Activated CD8-positive, alpha-beta T cell treated with anti-CD3 and anti-CD28 coated beads for 36 hours (primary cell): ENCODE measurements at regions not wholly inside any gene's neighbourhood (a gene's known extent, or its start where the extent isn't known, plus 50 kb on each side); places are given as distances from the start of the nearest gene placed in this dataset.

ENCODE experiments used
- ATAC-seq: fragments of 200-7000 bp; cut with Tn5 transposase; one replicate; pipeline ENCODE4 v1.10.0; 2021; ENCODE audit warnings: mild to moderate bottlenecking, moderate library complexity
- CTCF ChIA-PET: fragments of 350-600 bp; sonication (Branson Sonifier 250); formaldehyde crosslinking; loops from one replicate; lab custom pipeline; 2021; ENCODE audit warnings: antibody characterized with exemption; lab: Charles Lee
- POLR2A ChIA-PET: fragments of 350-600 bp; sonication (Branson Sonifier 250); formaldehyde crosslinking; loops from one replicate; lab custom pipeline; 2021; ENCODE audit warnings: antibody characterized with exemption; lab: Charles Lee
- DNase-seq: peaks from one replicate; pipeline ENCODE4 v3.0.0-alpha.2; 2020
- H3K27ac Mint-ChIP-seq: one replicate; pipeline ENCODE4 v1.8.0; 2021; ENCODE audit warnings: mild to moderate bottlenecking, mixed read lengths
- H3K27me3 Mint-ChIP-seq: one replicate; pipeline ENCODE4 v1.8.0; 2021; ENCODE audit warnings: mixed read lengths
- H3K36me3 Mint-ChIP-seq: one replicate; pipeline ENCODE4 v1.8.0; 2021; ENCODE audit warnings: low read depth, mixed read lengths
- H3K4me1 Mint-ChIP-seq: one replicate; pipeline ENCODE4 v1.8.0; 2021; ENCODE audit warnings: low read depth, mixed read lengths
- H3K4me3 Mint-ChIP-seq: one replicate; pipeline ENCODE4 v1.8.0; 2021; ENCODE audit warnings: mild to moderate bottlenecking, moderate library complexity, mixed read lengths
- H3K9me3 Mint-ChIP-seq: one replicate; pipeline ENCODE4 v1.8.0; 2021; ENCODE audit warnings: mixed read lengths
- intact Hi-C: fragments of 100-400 bp; cut with micrococcal nuclease; formaldehyde crosslinking; loops from one replicate; pipeline ENCODE4 v1.10.0; 2022
- TF ChIP-seq, protein P1 (sequence below): fragments of 200-600 bp; IDR thresholded peaks from one replicate; pipeline ENCODE4 v1.8.0; 2022; ENCODE audit warnings: antibody characterized with exemption, mild to moderate bottlenecking

DNA sequence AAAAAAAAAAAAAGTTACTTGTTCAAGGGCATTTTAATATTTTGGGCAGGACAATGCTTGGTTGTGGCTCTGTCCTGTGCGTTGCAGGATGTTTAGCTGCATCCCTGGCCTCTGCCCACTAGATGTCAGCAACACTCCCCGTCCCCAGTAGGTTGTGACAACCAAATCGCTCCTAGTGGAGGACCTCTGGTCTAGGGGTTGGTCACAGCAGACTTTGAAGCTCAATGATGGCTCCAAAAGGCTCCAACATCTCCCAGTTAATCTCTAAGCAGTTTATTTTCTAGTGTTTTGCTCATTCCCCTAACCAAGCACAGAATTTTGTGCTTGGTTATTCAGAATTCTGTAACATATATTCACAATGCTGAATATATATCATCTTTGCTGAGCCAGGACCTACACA lies 67.0 kb downstream of the CHRNA1 start:
- CTCF ChIA-PET: interaction anchor here (0.6 to 9.3 kb wide), 64 partner anchors 8 to 586 kb away, joined by 3 to 147 read pairs (median 4); partner anchors contain the start of genes CHN1, CHRNA1, GPR155 and WIPF1
- POLR2A ChIA-PET: interaction anchor here (0.7 to 1.1 kb wide), 2 partner anchors 57 to 116 kb away, joined by 4 read pairs; no protein-coding TSS in a partner anchor
- no peaks in the 10 kb centered on the region for H3K9me3 Mint-ChIP-seq
- ATAC-seq (peak; percentile 99), DNase-seq (peak; percentile 80)
- H3K4me3 Mint-ChIP-seq: no peak overlapping the region
- no peak overlapping the region for H3K27ac Mint-ChIP-seq
- H3K27me3 Mint-ChIP-seq: no peaks in the 10 kb centered on the region
- no peaks in the 10 kb centered on the region for H3K4me1 Mint-ChIP-seq
- intact Hi-C loops: no loop called here
- no peaks in the 10 kb centered on the region for H3K36me3 Mint-ChIP-seq
- TF ChIP-seq, protein P1, sequence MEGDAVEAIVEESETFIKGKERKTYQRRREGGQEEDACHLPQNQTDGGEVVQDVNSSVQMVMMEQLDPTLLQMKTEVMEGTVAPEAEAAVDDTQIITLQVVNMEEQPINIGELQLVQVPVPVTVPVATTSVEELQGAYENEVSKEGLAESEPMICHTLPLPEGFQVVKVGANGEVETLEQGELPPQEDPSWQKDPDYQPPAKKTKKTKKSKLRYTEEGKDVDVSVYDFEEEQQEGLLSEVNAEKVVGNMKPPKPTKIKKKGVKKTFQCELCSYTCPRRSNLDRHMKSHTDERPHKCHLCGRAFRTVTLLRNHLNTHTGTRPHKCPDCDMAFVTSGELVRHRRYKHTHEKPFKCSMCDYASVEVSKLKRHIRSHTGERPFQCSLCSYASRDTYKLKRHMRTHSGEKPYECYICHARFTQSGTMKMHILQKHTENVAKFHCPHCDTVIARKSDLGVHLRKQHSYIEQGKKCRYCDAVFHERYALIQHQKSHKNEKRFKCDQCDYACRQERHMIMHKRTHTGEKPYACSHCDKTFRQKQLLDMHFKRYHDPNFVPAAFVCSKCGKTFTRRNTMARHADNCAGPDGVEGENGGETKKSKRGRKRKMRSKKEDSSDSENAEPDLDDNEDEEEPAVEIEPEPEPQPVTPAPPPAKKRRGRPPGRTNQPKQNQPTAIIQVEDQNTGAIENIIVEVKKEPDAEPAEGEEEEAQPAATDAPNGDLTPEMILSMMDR: peak; percentile 90

DNA sequence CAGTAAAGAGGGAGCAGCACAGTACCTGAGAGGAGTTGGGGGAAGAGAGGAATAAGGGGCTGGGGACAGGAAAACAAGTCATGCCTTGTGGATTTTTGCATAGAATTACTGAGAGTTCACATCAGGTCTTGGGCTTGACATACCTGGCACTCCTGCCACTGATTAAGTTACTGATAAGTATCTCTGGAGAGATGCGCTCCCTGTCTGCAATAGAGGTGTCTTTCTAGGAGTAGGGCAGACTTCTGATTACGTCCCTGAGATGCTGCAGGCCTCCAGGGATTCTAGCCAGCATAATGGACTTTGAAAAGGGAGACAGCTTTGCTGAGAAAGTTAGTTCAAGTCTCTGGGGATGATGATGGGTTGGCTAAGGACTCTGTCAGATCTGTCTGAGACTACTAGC lies 69.4 kb downstream of the CHRNA1 start:
- intact Hi-C loops: no loop called here

DNA sequence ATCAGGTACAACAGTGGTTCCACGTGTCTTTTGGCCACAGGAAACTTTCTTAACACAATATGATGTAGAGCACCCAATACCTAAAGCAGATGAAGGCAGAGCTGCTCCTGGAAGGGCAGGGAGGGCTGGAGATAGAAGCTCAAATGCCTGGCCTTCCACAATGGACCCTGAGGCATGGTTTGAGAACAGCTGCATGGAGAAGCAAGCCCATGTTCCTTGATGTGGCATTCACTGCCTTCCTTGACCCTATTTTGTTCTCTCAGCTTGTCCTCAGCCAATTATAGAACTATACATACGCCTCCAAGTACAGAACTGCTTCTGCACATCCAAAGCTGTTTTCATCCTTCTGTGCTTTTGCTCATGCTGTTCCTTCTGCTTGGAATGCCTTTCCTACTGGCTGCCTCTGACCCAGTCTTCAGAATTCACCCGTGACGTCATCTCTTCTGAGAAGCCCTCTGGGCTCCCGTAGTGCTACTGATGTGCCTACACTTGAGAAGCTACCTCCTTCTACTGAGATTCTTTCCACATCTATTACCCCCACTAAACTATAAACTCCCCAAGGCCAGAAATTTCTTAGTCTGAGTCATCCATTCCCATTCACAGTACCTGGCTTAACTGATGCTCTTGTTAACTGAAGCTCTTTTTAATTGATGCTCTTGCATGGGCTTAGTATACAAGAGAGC lies 69.9 kb downstream of the CHRNA1 start:
- intact Hi-C loops: no loop called here
- no peak for DNase-seq
- H3K9me3 Mint-ChIP-seq: no peaks in the 10 kb centered on the region
- TF ChIP-seq, protein P1: no peak
- no peak overlapping the region for H3K27ac Mint-ChIP-seq
- peaks cover 1% of the 10 kb centered on the region for H3K27me3 Mint-ChIP-seq
- H3K4me1 Mint-ChIP-seq: no peaks in the 10 kb centered on the region
- CTCF ChIA-PET: interaction anchor here (0.7 to 9.3 kb wide), 7 partner anchors 8 to 309 kb away, joined by 3 to 147 read pairs (median 8); no protein-coding TSS in a partner anchor
- no peak for ATAC-seq
- POLR2A ChIA-PET: interaction anchor here (1.3 kb wide), 1 partner anchor 13 kb away, joined by 4 read pairs; no protein-coding TSS in a partner anchor
- H3K4me3 Mint-ChIP-seq: no peak overlapping the region
- no peaks in the 10 kb centered on the region for H3K36me3 Mint-ChIP-seq

More for the DNA sequence above, 69.4 kb downstream of the CHRNA1 start:
- ChIA-PET CTCF (interaction anchor here (0.7 to 9.3 kb wide), 8 partner anchors 8 to 308 kb away, joined by 3 to 147 read pairs (median 31); no protein-coding TSS in a partner anchor), POLR2A (interaction anchor here (1.8 kb wide), 1 partner anchor 8 kb away, joined by 11 read pairs; no protein-coding TSS in a partner anchor)
- ATAC-seq (no peak), DNase-seq (no peak)
- H3K36me3 Mint-ChIP-seq: no peaks in the 10 kb centered on the region
- H3K4me3 Mint-ChIP-seq: no peak overlapping the region
- no peaks in the 10 kb centered on the region for H3K9me3 Mint-ChIP-seq
- no peak overlapping the region for H3K27ac Mint-ChIP-seq
- H3K4me1 Mint-ChIP-seq: no peaks in the 10 kb centered on the region
- TF ChIP-seq, protein P1: no peak
- peaks cover 1% of the 10 kb centered on the region for H3K27me3 Mint-ChIP-seq

DNA sequence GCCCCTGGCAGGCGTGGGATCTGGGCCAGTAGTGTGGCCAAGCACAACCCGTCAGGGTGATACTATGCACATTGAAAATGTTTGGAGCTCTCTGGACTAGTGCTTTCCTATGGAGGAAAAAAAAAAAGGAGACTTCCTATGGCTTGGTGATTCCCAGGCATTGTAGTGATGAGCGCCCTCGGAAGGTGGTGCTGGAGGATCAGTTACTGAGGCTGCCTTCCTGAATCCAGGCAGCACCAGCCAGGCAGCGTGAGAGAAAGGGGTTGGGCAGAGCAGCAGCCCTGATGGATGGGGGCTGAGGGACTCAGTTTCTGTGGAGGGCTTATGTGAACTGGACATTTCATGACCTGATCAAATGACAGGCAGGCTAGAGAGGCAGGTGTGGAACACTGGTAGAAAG lies 70.9 kb downstream of the CHRNA1 start:
- Mint-ChIP-seq H3K27ac (no peak overlapping the region), H3K9me3 (no peaks in the 10 kb centered on the region), H3K4me1 (peaks cover 4% of the 10 kb centered on the region), H3K36me3 (no peaks in the 10 kb centered on the region), H3K27me3 (peaks cover 1% of the 10 kb centered on the region), H3K4me3 (no peak overlapping the region)
- TF ChIP-seq, protein P1: no peak
- CTCF ChIA-PET: interaction anchor here (1.2 to 9.3 kb wide), 4 partner anchors 54 to 230 kb away, joined by 4 to 132 read pairs (median 29); no protein-coding TSS in a partner anchor
- POLR2A ChIA-PET: interaction anchor here (1.3 kb wide), 1 partner anchor 12 kb away, joined by 4 read pairs; no protein-coding TSS in a partner anchor
- DNase-seq: no peak
- intact Hi-C loops: no loop called here
- ATAC-seq: no peak
